GM21390 (cell line): ENCODE measurements at regions not wholly inside any gene's neighbourhood (a gene's known extent, or its start where the extent isn't known, plus 50 kb on each side); places are given as distances from the start of the nearest gene placed in this dataset.
"Not testable (repeated sequence)": the region's sequence is repeated elsewhere in the genome, so short reads cannot be mapped to it uniquely, and the experiment has no call there.

Experiments
- ATAC-seq: cut with Tn5 transposase; IDR thresholded peaks from one replicate; pipeline ENCODE4 v1.9.1; 2021; ENCODE audit not compliant: unreplicated experiment

GRCh38 chr5:104128348-104128747 is 565.8 kb upstream of the NUDT12 start:
- no peak for ATAC-seq

GRCh38 chr5:104126980-104127379 is 564.4 kb upstream of the NUDT12 start:
- ATAC-seq, result no peak

- no peak for ATAC-seq
Measured at GRCh38 chr5:104119529-104119928, 556.9 kb upstream of the NUDT12 start.

- ATAC-seq, result no peak
Measured at GRCh38 chr5:104111632-104112031, 549.0 kb upstream of the NUDT12 start.

- ATAC-seq, result no peak
Measured at GRCh38 chr5:104096451-104096850, 533.9 kb upstream of the NUDT12 start.

GRCh38 chr5:104095527-104095926 is 532.9 kb upstream of the NUDT12 start:
- ATAC-seq, result no peak

- ATAC-seq, result no peak
Measured at GRCh38 chr5:104088876-104089778, 526.5 kb upstream of the NUDT12 start.

GRCh38 chr5:104084896-104085295 is 522.3 kb upstream of the NUDT12 start:
- ATAC-seq, result no peak

- no peak for ATAC-seq
Measured at GRCh38 chr5:104082754-104083153, 520.2 kb upstream of the NUDT12 start.

- ATAC-seq, result no peak
Measured at GRCh38 chr5:104081232-104081631, 518.6 kb upstream of the NUDT12 start.

- ATAC-seq, result no peak
Measured at GRCh38 chr5:104080646-104081175, 518.1 kb upstream of the NUDT12 start.

GRCh38 chr5:104079861-104080645 is 517.5 kb upstream of the NUDT12 start:
- ATAC-seq, result not testable (repeated sequence)

GRCh38 chr5:104071887-104072286 is 509.3 kb upstream of the NUDT12 start:
- no peak for ATAC-seq

GRCh38 chr5:104062621-104063377 is 500.2 kb upstream of the NUDT12 start:
- ATAC-seq, result no peak

GRCh38 chr5:104061707-104062106 is 499.1 kb upstream of the NUDT12 start:
- no peak for ATAC-seq

- no peak for ATAC-seq
Measured at GRCh38 chr5:104053353-104053649, 490.7 kb upstream of the NUDT12 start.

- ATAC-seq, result no peak
Measured at GRCh38 chr5:104052558-104053352, 490.2 kb upstream of the NUDT12 start.

GRCh38 chr5:104050436-104050835 is 487.8 kb upstream of the NUDT12 start:
- ATAC-seq, result no peak

- ATAC-seq, result no peak
Measured at GRCh38 chr5:104049752-104050151, 487.2 kb upstream of the NUDT12 start.

GRCh38 chr5:104048231-104048630 is 485.6 kb upstream of the NUDT12 start:
- no peak for ATAC-seq
